ENCODE measurements at regions not wholly inside any gene's neighbourhood (a gene's known extent, or its start where the extent isn't known, plus 50 kb on each side); places are given as distances from the start of the nearest gene placed in this dataset.
"Not testable (repeated sequence)": the region's sequence is repeated elsewhere in the genome, so short reads cannot be mapped to it uniquely, and the experiment has no call there.

- TF ChIP-seq POLR2A (IDR thresholded peaks at IDR 0.05; ENCODE audit: low read length); GATA1 (IDR thresholded peaks at IDR 0.05; ENCODE audit: low read depth, low read length): not testable (repeated sequence)
Measured at GRCh38 chr4:54466960-54467359, 190.8 kb upstream of the KIT start.
